ENCODE measurements at regions not wholly inside any gene's neighbourhood (a gene's known extent, or its start where the extent isn't known, plus 50 kb on each side); places are given as distances from the start of the nearest gene placed in this dataset.

DNA sequence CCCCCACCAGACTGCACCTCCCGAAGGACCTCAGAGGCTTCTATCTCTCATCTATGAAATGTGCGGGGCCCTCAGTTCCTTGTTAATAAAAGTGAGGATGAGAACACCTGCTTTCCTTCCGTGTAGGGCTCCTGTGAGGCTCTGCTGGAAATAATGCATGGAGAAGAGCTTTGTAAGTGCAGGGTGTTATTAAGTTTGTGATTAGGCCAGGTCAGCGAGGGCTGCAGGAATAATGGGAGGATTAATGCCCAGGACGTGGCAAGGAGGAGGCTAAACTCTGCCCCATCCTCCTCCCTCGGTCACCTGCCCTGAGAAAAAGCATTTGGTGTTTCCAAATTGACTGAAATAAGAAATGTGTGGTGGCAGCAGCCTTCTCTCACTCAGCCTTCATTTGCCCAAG lies 83.5 kb upstream of the HSPA9 start:
- H3K79me2 ChIP-seq (ENCODE audit: control insufficient read depth, insufficient read depth, low read length, unreplicated experiment), result no peaks in the 10 kb centered on the region
- no peak overlapping the region for H2AFZ ChIP-seq (ENCODE audit: low read length, unreplicated experiment)
- H3K4me1 ChIP-seq (ENCODE audit: control insufficient read depth, insufficient read depth, low read length, unreplicated experiment), result peaks cover 9% of the 10 kb centered on the region
- H3K36me3 ChIP-seq (ENCODE audit: insufficient read depth, low read length), result no peaks in the 10 kb centered on the region
- H3K27ac ChIP-seq (ENCODE audit: low read depth, low read length), result no peak overlapping the region
- no peak overlapping the region for H3K4me3 ChIP-seq (ENCODE audit: low read depth, low read length)
- 0 out of 2 replicates have a peak, but pooled peaks cover 7% of the 10 kb centered on the region for H3K27me3 ChIP-seq (ENCODE audit: insufficient read depth, low read length)

DNA sequence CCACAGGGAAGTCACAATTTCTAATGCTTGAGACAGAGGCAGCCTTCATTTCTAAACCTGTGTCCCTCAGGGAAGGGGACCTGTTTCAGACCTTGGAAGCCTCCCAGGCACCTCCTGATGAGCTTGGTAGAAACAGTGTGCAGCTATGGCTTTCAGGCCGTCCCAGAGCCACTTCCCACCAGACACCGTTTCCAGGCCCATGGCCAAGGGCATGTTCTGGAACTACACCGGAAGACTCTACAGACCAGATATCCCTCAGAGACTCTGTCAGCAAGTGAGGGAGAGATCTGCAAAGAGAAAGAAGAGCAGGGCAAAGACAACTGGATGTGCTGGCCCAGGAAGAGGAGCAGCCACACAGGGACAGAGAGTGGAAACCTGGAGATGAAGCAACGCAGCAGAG lies 82.2 kb upstream of the HSPA9 start:
- H3K4me1 ChIP-seq (ENCODE audit: control insufficient read depth, insufficient read depth, low read length, unreplicated experiment), result peaks cover 9% of the 10 kb centered on the region
- no peak overlapping the region for H3K4me3 ChIP-seq (ENCODE audit: low read depth, low read length)
- H3K36me3 ChIP-seq (ENCODE audit: insufficient read depth, low read length), result no peaks in the 10 kb centered on the region
- H3K79me2 ChIP-seq (ENCODE audit: control insufficient read depth, insufficient read depth, low read length, unreplicated experiment), result no peaks in the 10 kb centered on the region
- H3K27ac ChIP-seq (ENCODE audit: low read depth, low read length), result no peak overlapping the region
- H2AFZ ChIP-seq (ENCODE audit: low read length, unreplicated experiment), result no peak overlapping the region
- H3K27me3 ChIP-seq (ENCODE audit: insufficient read depth, low read length), result peaks cover 11% of the 10 kb centered on the region; the same call in 1 of the 2 replicates

DNA sequence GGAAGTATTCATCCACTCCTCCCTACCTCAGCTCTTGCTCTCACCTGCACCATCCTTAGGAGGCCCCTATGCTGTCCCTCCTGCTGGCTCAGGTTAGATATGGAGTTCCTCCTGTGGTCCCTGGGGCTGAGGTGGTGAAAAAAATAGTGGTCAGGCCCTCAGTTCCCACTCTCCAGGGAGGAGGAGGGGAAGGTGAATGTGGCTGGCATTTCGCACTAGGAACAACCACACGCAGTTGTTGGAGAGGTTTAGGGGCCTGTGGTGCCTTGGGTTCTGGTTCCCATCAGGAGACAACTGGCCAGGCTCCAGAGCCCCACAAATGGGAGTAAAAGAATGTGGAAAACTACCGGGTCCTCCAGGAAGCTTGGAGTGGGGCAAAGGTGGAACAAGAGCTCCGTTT lies 81.7 kb upstream of the HSPA9 start:
- Histone ChIP-seq H3K27me3 (ENCODE audit: insufficient read depth, low read length) (peaks cover 12% of the 10 kb centered on the region; the same call in 1 of the 2 replicates), H3K4me1 (ENCODE audit: control insufficient read depth, insufficient read depth, low read length, unreplicated experiment) (peaks cover 9% of the 10 kb centered on the region)

DNA sequence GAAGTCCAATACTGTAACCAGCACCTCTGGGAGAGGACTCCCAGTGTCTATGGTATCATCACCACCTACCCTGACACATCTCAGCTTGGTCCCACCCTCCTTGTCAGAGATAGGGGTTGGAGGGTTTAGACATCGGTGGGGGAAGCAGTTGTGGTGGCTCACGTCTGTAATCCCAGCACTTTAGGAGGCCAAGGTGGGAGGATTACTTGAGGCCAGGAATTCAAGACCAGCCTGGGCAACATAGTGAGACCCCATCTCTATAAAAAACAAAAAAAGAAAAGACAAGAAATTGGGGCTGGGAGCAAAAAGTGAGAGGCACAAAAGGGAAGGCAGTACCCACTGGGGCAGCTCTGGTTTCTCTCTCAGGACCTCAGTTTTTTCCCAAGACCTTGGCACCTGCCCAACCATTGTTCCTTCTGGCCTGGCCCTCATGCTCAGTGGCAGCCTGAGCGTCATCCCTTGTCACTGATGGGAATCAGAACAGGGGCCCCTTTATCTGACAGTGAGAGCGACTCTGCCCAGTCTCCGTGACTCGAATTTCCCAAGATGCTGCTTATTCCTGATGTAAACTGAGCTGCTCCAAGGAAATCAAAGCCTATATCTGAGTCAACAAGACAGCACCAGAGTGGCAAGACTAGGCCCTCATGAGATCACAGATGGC lies 80.5 kb upstream of the HSPA9 start:
- Histone ChIP-seq H3K4me1 (ENCODE audit: control insufficient read depth, insufficient read depth, low read length, unreplicated experiment) (peaks cover 9% of the 10 kb centered on the region), H3K27me3 (ENCODE audit: insufficient read depth, low read length) (peaks cover 14% of the 10 kb centered on the region; the same call in 1 of the 2 replicates), H3K4me3 (ENCODE audit: low read depth, low read length) (no peak overlapping the region), H3K36me3 (ENCODE audit: insufficient read depth, low read length) (no peaks in the 10 kb centered on the region), H3K79me2 (ENCODE audit: control insufficient read depth, insufficient read depth, low read length, unreplicated experiment) (no peaks in the 10 kb centered on the region), H2AFZ (ENCODE audit: low read length, unreplicated experiment) (no peak overlapping the region), H3K27ac (ENCODE audit: low read depth, low read length) (no peak overlapping the region)

More for the DNA sequence above, 81.7 kb upstream of the HSPA9 start:
- no peaks in the 10 kb centered on the region for H3K79me2 ChIP-seq (ENCODE audit: control insufficient read depth, insufficient read depth, low read length, unreplicated experiment)
- H2AFZ ChIP-seq (ENCODE audit: low read length, unreplicated experiment), result no peak overlapping the region
- no peak overlapping the region for H3K27ac ChIP-seq (ENCODE audit: low read depth, low read length)
- no peak overlapping the region for H3K4me3 ChIP-seq (ENCODE audit: low read depth, low read length)
- H3K36me3 ChIP-seq (ENCODE audit: insufficient read depth, low read length), result no peaks in the 10 kb centered on the region

DNA sequence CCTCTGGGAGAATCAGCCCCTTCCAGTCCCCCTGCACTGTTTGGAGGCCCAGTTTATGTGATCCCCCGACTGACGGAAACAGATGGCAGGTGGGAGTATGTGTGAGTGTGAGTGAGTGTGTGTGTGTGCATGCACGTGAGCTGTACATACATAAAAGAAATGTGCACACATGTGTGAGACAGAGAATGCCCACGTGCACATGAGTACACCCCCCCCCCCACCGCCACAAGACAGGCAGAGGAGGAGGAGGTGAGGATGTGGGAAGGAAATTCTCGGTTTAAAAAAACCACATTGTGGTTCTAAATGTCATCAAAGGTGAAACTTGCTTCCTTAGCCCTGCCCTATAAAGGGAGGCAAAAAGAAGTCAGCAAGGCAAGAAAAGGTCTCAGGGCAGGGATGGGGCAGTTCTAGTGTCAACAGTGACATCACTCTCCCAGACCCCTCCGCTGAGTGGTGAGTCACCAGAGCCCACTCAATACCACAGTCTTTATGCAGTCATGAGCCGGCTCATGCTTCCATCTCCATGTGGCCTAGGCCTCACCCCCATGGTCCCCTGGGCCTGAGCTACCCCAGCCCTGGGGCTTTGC lies 79.2 kb upstream of the HSPA9 start:
- H3K36me3 ChIP-seq (ENCODE audit: insufficient read depth, low read length), result no peaks in the 10 kb centered on the region
- peaks cover 9% of the 10 kb centered on the region; the same call in 1 of the 2 replicates for H3K27me3 ChIP-seq (ENCODE audit: insufficient read depth, low read length)
- no peaks in the 10 kb centered on the region for H3K79me2 ChIP-seq (ENCODE audit: control insufficient read depth, insufficient read depth, low read length, unreplicated experiment)
- H3K4me1 ChIP-seq (ENCODE audit: control insufficient read depth, insufficient read depth, low read length, unreplicated experiment), result peaks cover 9% of the 10 kb centered on the region
- no peak overlapping the region for H3K27ac ChIP-seq (ENCODE audit: low read depth, low read length)
- H3K4me3 ChIP-seq (ENCODE audit: low read depth, low read length), result no peak overlapping the region
- no peak overlapping the region for H2AFZ ChIP-seq (ENCODE audit: low read length, unreplicated experiment)

DNA sequence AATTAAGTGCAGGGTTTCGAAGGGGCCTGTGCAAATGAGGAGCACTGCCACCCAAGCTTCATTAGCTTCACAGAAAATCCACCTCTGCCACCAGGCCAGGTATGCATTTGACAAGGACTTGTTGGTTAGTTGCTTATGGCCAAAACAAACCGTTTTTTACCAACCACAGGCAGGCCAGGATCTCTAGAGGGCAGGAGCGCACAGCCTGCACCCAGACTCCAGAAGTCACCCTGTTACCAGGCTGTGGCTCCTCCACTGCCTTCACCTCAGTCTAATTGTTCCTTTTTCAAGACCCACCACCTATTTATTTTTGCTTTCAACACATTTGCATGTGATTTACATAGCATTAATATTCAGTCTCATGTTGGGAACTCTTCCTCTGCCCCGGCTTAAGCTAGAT lies 78.3 kb upstream of the HSPA9 start:
- no peak overlapping the region for H3K4me3 ChIP-seq (ENCODE audit: low read depth, low read length)
- no peak overlapping the region for H3K27ac ChIP-seq (ENCODE audit: low read depth, low read length)
- no peaks in the 10 kb centered on the region for H3K79me2 ChIP-seq (ENCODE audit: control insufficient read depth, insufficient read depth, low read length, unreplicated experiment)
- no peak overlapping the region for H2AFZ ChIP-seq (ENCODE audit: low read length, unreplicated experiment)
- H3K27me3 ChIP-seq (ENCODE audit: insufficient read depth, low read length), result peaks cover 9% of the 10 kb centered on the region
- peaks cover 9% of the 10 kb centered on the region for H3K4me1 ChIP-seq (ENCODE audit: control insufficient read depth, insufficient read depth, low read length, unreplicated experiment)
- no peaks in the 10 kb centered on the region for H3K36me3 ChIP-seq (ENCODE audit: insufficient read depth, low read length)

DNA sequence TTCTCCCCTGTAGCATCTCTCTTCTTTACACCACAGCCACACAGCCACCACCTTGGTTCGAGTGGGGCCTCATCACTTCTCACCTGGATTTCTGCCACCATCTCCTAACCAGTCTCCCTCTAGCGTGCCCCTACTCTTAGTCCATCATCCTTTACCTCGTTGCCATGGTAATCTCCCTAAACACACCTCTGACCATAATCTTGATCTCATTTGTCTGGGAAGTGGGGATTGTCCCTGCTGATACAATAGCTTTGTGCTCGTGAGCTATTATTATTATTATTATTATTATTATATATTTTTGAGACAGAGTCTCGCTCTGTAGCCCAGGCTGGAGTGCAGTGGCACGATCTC lies 76.5 kb upstream of the HSPA9 start:
- Histone ChIP-seq H3K27me3 (ENCODE audit: insufficient read depth, low read length) (peaks cover 9% of the 10 kb centered on the region), H3K36me3 (ENCODE audit: insufficient read depth, low read length) (no peaks in the 10 kb centered on the region), H3K4me1 (ENCODE audit: control insufficient read depth, insufficient read depth, low read length, unreplicated experiment) (peaks cover 18% of the 10 kb centered on the region), H3K79me2 (ENCODE audit: control insufficient read depth, insufficient read depth, low read length, unreplicated experiment) (no peaks in the 10 kb centered on the region), H2AFZ (ENCODE audit: low read length, unreplicated experiment) (no peak overlapping the region), H3K27ac (ENCODE audit: low read depth, low read length) (no peak overlapping the region), H3K4me3 (ENCODE audit: low read depth, low read length) (no peak overlapping the region)

DNA sequence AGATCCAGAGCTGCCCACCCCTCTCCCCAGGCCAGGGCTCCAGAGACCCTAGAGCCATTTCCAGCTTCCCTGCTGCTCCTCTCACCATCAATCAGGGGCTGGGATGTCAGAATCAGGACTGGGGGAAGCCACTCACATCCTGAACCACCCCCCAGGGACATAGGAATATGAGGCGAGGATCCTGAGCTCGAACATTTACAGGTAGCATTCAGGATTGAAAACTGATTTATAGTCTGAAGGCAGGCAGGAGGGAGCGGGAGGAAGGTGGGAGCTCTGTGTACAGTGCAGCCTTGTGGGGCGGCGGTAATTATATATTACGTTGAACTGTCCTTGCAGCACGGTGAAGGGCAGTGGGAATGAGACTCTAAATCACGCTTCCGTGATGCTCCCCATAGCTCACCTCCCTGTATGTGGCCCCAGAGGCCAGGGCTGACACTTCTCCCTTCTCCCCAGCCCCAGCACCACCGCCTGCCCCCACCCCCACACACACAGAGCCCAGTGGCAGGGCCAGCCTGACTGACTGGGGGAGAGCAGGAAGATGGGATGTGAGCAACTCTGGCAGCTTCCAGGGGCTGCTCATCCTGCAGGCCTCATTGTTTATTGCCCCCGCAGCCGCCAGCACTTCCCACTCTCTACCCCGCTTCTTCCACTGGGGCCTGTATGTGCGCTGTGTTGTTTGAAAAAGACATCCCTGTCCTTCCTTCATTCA lies 76.0 kb upstream of the HSPA9 start:
- H3K27ac ChIP-seq (ENCODE audit: low read depth, low read length), result no peak overlapping the region
- no peaks in the 10 kb centered on the region for H3K36me3 ChIP-seq (ENCODE audit: insufficient read depth, low read length)
- no peaks in the 10 kb centered on the region for H3K79me2 ChIP-seq (ENCODE audit: control insufficient read depth, insufficient read depth, low read length, unreplicated experiment)
- peaks cover 9% of the 10 kb centered on the region for H3K27me3 ChIP-seq (ENCODE audit: insufficient read depth, low read length)
- no peak overlapping the region for H2AFZ ChIP-seq (ENCODE audit: low read length, unreplicated experiment)
- H3K4me1 ChIP-seq (ENCODE audit: control insufficient read depth, insufficient read depth, low read length, unreplicated experiment), result peaks cover 18% of the 10 kb centered on the region
- H3K4me3 ChIP-seq (ENCODE audit: low read depth, low read length), result no peak overlapping the region

DNA sequence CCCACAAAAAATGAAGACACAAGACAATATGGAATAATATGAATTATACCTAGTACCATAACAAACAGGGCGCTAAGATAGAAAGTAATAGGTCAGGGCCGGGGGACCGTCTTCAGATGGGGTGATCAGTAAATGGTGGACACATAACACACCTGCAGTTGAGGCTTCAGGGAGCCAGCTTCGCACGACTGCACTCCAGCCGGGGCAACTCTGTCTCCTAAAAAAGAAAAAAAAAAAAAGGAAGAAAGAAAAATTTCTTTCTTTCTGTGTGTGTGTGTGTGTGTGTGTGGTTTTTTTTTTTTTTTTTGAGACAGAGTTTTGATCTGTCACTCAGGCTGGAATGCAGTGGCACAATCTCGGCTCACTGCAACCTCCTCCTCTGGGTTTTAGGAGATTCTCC lies 75.0 kb upstream of the HSPA9 start:
- Histone ChIP-seq H3K27ac (ENCODE audit: low read depth, low read length) (no peak overlapping the region), H3K4me3 (ENCODE audit: low read depth, low read length) (no peak overlapping the region), H3K36me3 (ENCODE audit: insufficient read depth, low read length) (no peaks in the 10 kb centered on the region), H2AFZ (ENCODE audit: low read length, unreplicated experiment) (no peak overlapping the region), H3K79me2 (ENCODE audit: control insufficient read depth, insufficient read depth, low read length, unreplicated experiment) (no peaks in the 10 kb centered on the region), H3K27me3 (ENCODE audit: insufficient read depth, low read length) (peaks cover 9% of the 10 kb centered on the region), H3K4me1 (ENCODE audit: control insufficient read depth, insufficient read depth, low read length, unreplicated experiment) (peaks cover 18% of the 10 kb centered on the region)

DNA sequence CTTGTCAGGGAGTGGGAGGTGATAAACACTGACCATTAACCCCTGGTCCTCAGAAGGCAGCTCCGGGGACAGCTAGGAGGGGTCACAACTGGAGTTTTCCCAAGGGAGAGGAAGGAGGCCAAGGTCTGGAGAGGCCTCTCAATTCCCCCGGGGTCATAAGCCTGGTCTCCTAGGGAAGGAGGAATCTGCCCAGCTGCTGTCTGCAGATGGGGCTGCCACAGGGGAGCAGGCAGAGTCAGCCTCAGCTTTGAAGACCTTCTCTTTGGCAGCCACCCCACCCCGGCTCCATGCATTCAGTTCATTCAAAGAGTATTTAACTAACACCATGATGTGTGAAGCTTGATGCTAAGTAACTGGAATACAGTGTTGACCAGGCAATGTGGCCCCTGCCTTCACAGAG lies 74.6 kb upstream of the HSPA9 start:
- H2AFZ ChIP-seq (ENCODE audit: low read length, unreplicated experiment), result no peak overlapping the region
- H3K4me1 ChIP-seq (ENCODE audit: control insufficient read depth, insufficient read depth, low read length, unreplicated experiment), result peaks cover 18% of the 10 kb centered on the region

DNA sequence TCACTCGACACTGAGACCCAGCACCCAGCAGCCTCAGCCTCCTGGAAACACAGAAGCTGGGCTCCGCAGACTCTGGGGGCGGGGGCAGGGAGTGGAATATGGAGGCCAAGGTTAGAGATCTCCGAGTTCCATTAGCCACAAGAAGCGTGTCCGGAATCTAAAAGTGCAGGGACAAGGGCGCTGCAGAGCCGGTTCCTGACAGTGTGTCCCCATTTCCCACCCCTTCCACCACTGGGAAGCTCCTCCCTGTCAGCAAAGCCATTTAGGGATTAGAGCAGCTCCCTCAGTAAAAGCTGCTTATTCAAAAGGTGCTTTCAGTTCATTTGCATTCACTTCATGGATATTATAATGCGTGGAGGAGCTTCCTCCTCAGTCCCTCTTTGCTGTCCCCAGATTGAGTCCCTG lies 74.1 kb upstream of the HSPA9 start:
- H3K27me3 ChIP-seq (ENCODE audit: insufficient read depth, low read length), result peaks cover 9% of the 10 kb centered on the region
- H3K4me1 ChIP-seq (ENCODE audit: control insufficient read depth, insufficient read depth, low read length, unreplicated experiment), result peaks cover 14% of the 10 kb centered on the region
- H2AFZ ChIP-seq (ENCODE audit: low read length, unreplicated experiment), result no peak overlapping the region
- H3K27ac ChIP-seq (ENCODE audit: low read depth, low read length), result no peak overlapping the region
- H3K79me2 ChIP-seq (ENCODE audit: control insufficient read depth, insufficient read depth, low read length, unreplicated experiment), result no peaks in the 10 kb centered on the region
- no peaks in the 10 kb centered on the region for H3K36me3 ChIP-seq (ENCODE audit: insufficient read depth, low read length)
- no peak overlapping the region for H3K4me3 ChIP-seq (ENCODE audit: low read depth, low read length)

More for the DNA sequence above, 74.6 kb upstream of the HSPA9 start:
- Histone ChIP-seq H3K36me3 (ENCODE audit: insufficient read depth, low read length) (no peaks in the 10 kb centered on the region), H3K4me3 (ENCODE audit: low read depth, low read length) (no peak overlapping the region), H3K27me3 (ENCODE audit: insufficient read depth, low read length) (peaks cover 9% of the 10 kb centered on the region), H3K79me2 (ENCODE audit: control insufficient read depth, insufficient read depth, low read length, unreplicated experiment) (no peaks in the 10 kb centered on the region), H3K27ac (ENCODE audit: low read depth, low read length) (no peak overlapping the region)

All from ACC112 (cell line).